ENCODE measurements at regions not wholly inside any gene's neighbourhood (a gene's known extent, or its start where the extent isn't known, plus 50 kb on each side); places are given as distances from the start of the nearest gene placed in this dataset.

DNA sequence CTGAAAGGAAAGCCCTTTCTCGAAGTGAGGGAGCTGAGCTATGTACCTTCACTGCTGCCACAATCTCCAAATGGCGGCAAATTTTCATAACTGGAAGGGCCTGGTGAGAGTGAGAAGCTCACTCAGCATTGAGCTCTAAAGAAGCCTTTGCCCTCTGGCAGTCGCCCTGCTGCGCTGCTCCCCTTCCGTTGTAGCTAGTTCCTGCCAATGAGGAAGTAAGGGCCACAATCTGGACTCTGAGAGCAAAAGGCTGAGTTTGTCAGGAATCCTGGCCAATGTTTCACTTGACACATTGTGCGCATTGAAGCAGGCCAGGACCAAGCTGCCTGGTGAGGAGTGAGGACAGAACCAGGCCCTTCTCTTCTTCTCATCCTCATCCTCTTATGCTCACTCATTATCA is 579.5 kb downstream of the PDCD6IP start:
- TF ChIP-seq, protein P1, sequence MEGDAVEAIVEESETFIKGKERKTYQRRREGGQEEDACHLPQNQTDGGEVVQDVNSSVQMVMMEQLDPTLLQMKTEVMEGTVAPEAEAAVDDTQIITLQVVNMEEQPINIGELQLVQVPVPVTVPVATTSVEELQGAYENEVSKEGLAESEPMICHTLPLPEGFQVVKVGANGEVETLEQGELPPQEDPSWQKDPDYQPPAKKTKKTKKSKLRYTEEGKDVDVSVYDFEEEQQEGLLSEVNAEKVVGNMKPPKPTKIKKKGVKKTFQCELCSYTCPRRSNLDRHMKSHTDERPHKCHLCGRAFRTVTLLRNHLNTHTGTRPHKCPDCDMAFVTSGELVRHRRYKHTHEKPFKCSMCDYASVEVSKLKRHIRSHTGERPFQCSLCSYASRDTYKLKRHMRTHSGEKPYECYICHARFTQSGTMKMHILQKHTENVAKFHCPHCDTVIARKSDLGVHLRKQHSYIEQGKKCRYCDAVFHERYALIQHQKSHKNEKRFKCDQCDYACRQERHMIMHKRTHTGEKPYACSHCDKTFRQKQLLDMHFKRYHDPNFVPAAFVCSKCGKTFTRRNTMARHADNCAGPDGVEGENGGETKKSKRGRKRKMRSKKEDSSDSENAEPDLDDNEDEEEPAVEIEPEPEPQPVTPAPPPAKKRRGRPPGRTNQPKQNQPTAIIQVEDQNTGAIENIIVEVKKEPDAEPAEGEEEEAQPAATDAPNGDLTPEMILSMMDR (IDR thresholded peaks at IDR 0.05; ENCODE audit: control extremely low read depth, extremely low read depth, low read depth, missing control alignments): no peak
- ChIA-PET POLR2A (no interaction called here), CTCF (interaction anchor here (1.3 to 1.4 kb wide), 2 partner anchors 12 to 14 kb away, joined by 3 to 5 read pairs; no protein-coding TSS in a partner anchor)
- no peak for DNase-seq (ENCODE audit: extremely low spot score)

DNA sequence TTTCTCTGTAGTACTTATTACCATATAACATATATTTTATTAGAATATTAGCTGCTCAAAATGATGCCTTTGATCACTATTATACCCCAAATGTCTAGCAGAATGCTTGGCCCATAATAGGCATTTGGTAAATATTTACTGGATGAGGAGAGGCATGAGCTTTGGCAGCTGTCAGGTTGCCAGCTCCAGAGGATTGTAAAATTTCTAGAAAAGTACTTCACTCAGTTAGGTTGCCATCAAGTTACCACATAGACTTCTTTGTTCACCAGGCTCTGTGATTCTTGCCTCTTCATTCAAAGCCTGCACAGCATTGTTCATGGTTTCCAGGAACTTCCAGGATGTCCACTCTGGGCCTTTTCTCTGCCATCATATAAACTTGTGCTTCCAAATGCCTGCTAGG is 582.8 kb downstream of the PDCD6IP start:
- TF ChIP-seq, protein P1 (IDR thresholded peaks at IDR 0.05; ENCODE audit: control extremely low read depth, extremely low read depth, low read depth, missing control alignments): no peak
- CTCF ChIA-PET: interaction anchor here (1.4 kb wide), 1 partner anchor 121 kb away, joined by 3 read pairs; no protein-coding TSS in a partner anchor
- no peak for DNase-seq (ENCODE audit: extremely low spot score)
- POLR2A ChIA-PET: no interaction called here

DNA sequence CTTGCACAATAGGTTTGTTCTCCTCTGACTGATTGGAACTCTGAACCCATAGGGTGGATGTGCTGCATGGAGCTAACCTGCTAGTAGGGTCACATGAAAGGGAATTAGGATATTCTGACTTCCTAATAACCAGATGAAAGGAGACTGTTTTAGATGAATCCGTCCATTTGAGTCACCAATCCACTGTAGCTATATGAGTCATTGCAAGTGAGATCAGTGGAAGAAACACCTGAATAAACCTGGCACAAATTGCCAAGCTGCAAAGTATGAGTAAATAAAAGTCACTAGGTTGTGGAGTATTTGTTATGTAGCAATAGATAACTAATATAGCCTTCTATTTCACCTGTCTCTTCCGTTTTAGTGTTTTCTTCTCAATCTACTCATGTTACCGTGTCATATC is 584.4 kb downstream of the PDCD6IP start:
- TF ChIP-seq, protein P1 (IDR thresholded peaks at IDR 0.05; ENCODE audit: control extremely low read depth, extremely low read depth, low read depth, missing control alignments): no peak
- ChIA-PET POLR2A (no interaction called here), CTCF (no interaction called here)
- DNase-seq (ENCODE audit: extremely low spot score): no peak

DNA sequence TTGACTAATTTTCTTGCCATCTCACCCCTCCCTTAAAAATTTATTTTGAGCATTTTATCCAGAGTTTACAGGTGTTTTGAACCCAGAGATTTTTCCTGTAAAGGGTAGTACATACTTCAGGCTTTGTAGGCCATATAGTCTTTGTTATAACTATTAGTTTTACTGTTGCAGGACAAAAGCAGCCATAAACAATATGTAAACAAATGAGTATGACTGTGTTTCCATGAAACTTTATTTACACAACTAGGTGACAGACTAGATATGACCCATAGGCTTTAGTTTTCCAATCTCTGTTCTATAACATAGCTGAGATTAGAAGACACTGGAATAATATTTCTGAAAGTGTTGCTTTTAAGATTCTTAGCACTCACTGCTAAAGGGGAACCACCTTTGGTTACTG is 587.9 kb downstream of the PDCD6IP start:
- DNase-seq (ENCODE audit: extremely low spot score): no peak
- TF ChIP-seq, protein P1 (IDR thresholded peaks at IDR 0.05; ENCODE audit: control extremely low read depth, extremely low read depth, low read depth, missing control alignments): no peak
- ChIA-PET CTCF (interaction anchor here (0.8 to 1.3 kb wide), 4 partner anchors 12 to 22 kb away, joined by 3 read pairs; no protein-coding TSS in a partner anchor), POLR2A (no interaction called here)

DNA sequence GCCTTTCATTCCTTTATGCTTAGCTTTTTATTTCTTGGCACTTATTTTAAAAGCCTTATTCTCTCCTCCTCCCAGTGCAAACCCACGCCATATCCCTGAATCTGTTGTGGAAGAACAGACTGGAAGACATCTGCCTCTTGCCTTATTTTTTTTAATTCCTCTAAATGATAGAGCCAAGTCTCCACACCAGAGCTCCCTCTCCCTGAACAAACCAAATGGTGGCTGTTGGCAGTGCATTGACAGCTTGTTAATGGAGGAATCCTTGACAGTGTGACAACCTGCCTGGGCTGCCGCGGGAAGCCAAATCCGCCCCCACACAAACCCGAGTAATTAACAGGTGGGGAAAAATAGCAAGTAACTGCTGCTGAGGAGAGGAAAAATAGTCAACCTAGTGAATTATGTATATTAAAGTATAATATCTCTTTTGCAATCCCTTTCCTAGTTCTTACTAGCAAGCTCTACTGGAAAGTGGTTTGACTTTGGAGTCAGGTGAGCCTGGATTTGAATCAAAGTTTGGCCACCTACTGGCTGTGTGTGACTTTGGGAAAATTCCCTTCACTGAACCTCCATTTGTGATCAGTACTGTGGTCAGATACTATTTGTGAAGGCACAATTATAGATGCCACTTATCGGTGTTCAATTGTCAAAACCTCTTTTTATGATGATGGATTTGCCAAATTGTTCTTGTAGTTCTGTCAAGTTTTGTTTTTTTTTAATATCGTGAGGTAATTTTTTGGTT is 589.6 kb downstream of the PDCD6IP start:
- no peak for DNase-seq (ENCODE audit: extremely low spot score)
- TF ChIP-seq, protein P1 (IDR thresholded peaks at IDR 0.05; ENCODE audit: control extremely low read depth, extremely low read depth, low read depth, missing control alignments): no peak
- CTCF ChIA-PET: interaction anchor here (1.3 to 1.6 kb wide), 3 partner anchors 14 to 127 kb away, joined by 3 to 4 read pairs (median 4); no protein-coding TSS in a partner anchor
- POLR2A ChIA-PET: no interaction called here

DNA sequence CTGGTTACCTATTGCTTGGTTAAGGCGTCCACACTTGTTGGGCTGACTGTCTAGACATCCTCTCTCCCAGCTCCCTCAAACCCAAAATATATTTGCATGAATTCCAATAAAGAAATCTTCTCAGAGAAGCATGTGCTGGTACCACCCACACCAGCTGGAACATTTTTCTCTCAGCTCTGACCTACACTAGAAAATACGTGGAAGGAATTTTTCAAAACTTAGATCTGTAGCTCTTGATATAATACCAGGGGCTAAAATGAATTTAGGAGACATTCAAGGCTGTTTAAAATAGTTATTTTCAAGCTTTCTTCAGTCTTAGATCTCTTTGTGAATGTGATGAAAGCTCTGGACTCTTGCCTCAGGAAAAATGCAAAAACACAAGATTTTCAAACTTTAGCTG is 590.4 kb downstream of the PDCD6IP start:
- CTCF ChIA-PET: interaction anchor here (0.9 to 1.9 kb wide), 4 partner anchors 12 to 129 kb away, joined by 3 to 5 read pairs (median 4); no protein-coding TSS in a partner anchor
- TF ChIP-seq, protein P1 (IDR thresholded peaks at IDR 0.05; ENCODE audit: control extremely low read depth, extremely low read depth, low read depth, missing control alignments): no peak
- POLR2A ChIA-PET: no interaction called here
- DNase-seq (ENCODE audit: extremely low spot score): no peak
